Cerebellar cortex (tissue), 1 donor: ENCODE measurements at regions not wholly inside any gene's neighbourhood (a gene's known extent, or its start where the extent isn't known, plus 50 kb on each side); places are given as distances from the start of the nearest gene placed in this dataset.

Experiments used
- DNase-seq: peaks from one replicate; pipeline ENCODE4 v3.0.0-alpha.2; 2015; ENCODE audit warnings: low spot score

GRCh38 chr9:119487118-119487827 is 118.0 kb upstream of the BRINP1 start:
- no peak for DNase-seq

GRCh38 chr9:119483153-119483552 is 113.9 kb upstream of the BRINP1 start:
- DNase-seq: peak; percentile 8

GRCh38 chr9:119477197-119477596 is 108.0 kb upstream of the BRINP1 start:
- no peak for DNase-seq

GRCh38 chr9:119458068-119458467 is 88.8 kb upstream of the BRINP1 start:
- no peak for DNase-seq

- no peak for DNase-seq
Observed at GRCh38 chr9:119453980-119454379, 84.7 kb upstream of the BRINP1 start.

- no peak for DNase-seq
Observed at GRCh38 chr9:119453490-119453911, 84.3 kb upstream of the BRINP1 start.

- DNase-seq: no peak
Observed at GRCh38 chr9:119451426-119451825, 82.2 kb upstream of the BRINP1 start.

GRCh38 chr9:119443179-119443578 is 73.9 kb upstream of the BRINP1 start:
- no peak for DNase-seq

- no peak for DNase-seq
Observed at GRCh38 chr9:119441832-119442231, 72.6 kb upstream of the BRINP1 start.

- DNase-seq: no peak
Observed at GRCh38 chr9:119441338-119441737, 72.1 kb upstream of the BRINP1 start.

GRCh38 chr9:119436261-119436660 is 67.0 kb upstream of the BRINP1 start:
- no peak for DNase-seq

GRCh38 chr9:119435076-119435475 is 65.8 kb upstream of the BRINP1 start:
- DNase-seq: no peak

GRCh38 chr9:119432428-119432827 is 63.2 kb upstream of the BRINP1 start:
- no peak for DNase-seq

- no peak for DNase-seq
Observed at GRCh38 chr9:119429302-119429701, 60.1 kb upstream of the BRINP1 start.

- DNase-seq: no peak
Observed at GRCh38 chr9:119420231-119420630, 51.0 kb upstream of the BRINP1 start.
